HG02588 (cell line): ENCODE measurements at regions not wholly inside any gene's neighbourhood (a gene's known extent, or its start where the extent isn't known, plus 50 kb on each side); places are given as distances from the start of the nearest gene placed in this dataset.

Experiments
- ATAC-seq: cut with Tn5 transposase; IDR thresholded peaks from one replicate; pipeline ENCODE4 v1.9.1; 2021; ENCODE audit warnings: mild to moderate bottlenecking, moderate library complexity; ENCODE audit not compliant: unreplicated experiment

DNA sequence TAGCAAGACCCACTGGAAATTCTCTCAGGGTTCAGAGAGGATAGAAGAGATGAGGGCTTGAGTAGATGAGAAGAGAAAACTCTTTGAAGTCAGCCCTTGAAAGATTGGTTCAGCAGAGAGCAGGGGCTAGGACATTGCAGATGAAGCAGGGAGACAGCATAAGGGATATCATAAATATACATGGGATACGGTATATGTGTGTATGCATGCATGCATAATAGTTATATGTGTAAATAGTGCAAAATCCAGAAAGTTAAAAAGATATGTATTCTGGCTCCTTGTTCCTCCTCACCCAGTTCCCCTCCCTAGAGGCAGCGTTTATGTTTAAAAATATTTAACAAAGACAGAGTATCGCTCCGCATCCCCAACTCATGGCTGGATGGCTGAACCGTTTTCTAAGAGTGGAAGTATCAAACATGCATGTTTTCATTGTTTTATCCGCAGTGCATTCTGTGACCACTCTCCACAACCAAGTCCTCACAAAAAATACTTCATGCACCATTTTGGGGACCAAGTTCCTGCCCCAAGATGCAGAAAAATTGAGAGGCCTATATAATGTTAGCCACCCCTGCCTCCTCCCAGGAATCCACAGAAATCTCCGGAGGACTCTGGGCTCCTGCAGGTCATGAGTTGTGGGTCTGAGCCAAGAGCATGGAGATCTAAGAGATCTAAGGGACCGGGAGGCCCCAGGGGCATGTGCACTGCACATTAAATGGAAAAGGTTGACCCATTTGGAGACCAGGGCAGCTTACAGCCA is 119.5 kb downstream of the MTX3 start:
- ATAC-seq: no peak

DNA sequence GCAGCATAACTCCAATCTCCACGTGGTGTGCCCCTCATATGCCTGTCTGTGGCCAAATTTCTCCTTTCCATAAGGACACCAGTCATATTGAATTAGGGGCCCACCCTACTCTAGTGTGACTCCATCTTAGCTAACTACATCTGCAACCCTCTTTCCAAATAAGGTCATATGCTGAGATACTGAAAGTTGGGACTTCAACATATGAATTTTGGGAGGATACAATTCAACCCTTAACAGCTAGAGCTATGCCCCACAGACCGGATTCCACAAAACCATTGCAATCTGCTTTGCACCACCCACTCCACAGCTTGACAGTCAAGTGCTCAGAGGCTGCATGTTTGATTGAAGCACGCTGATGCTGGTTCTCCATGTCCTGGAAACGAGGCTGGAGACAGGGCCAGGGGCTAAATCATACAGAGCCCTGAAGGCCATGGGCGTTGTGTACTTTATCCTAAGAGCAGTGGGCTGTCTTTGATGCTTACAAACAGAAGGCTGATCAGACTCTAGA is 122.8 kb downstream of the MTX3 start:
- no peak for ATAC-seq

DNA sequence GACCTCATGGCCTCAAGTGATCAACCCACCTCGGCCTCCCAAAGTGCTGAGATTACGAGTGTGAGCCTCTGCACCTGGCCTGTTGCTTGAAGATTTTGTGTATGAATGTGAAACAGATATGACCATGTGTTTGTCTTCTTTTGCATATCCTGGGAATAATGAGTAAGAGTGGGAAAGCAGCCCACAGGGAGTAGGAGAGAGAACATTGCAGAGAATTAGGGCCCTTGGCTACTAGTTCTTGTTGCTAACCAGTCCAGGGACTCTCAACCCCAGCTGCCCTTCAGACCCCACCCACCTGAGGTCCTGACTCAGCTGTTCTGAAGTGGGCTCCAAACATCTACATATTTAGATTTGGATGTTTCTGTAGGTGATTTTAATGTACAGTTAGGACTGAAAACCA is 125.5 kb downstream of the MTX3 start:
- no peak for ATAC-seq

DNA sequence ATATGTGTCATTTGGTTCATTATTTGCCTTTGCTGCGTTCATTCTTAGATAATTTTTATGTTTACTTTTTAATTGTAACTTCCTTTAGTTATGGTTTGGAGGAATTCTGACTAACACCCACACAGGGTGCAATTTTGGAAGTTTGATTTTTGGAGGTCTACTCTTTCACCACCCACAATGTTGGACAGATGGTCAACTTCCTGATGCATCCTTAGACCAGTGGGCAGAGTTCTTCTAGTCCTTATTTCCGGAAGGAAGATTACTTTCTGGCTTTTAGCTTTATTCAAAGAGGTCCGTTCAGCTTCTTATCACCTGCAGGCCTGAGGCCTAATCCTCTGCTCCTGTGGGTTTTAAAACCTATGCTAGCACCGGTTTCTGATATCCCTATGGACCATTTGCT is 126.7 kb downstream of the MTX3 start:
- no peak for ATAC-seq

DNA sequence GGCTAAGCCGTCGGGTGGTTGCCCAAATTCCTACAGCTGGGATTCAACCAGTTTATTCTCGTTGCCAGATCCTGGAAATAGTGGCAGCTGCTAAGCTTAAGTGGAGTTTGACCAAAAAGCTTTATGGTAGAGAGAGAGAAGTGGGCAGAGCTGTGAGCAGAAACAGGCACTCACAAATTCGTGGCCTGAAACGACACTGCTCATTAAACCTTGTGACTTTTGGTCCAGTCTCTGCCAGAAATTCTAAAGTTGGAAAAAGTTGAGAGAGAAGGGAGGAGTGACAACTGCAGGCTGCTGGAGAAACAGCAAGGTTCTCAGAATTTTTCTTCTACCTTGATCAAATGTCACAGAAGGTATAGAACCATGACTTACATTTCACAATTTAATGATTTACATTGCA is 131.5 kb downstream of the MTX3 start:
- no peak for ATAC-seq

DNA sequence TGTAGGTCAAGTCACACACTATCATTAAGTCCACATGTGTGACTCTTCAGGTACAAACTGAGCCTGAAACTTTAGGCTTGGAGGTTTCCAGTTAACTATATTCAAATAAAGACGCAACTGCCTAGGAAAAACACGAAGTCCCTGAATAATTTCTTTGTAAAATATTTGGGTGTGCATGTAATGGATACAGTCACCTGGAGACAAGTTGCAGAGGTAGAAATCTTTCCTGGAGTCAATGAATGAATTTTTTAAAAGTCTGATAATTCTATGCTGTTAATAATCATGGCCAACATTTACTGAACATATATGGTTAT is 132.7 kb downstream of the MTX3 start:
- no peak for ATAC-seq

DNA sequence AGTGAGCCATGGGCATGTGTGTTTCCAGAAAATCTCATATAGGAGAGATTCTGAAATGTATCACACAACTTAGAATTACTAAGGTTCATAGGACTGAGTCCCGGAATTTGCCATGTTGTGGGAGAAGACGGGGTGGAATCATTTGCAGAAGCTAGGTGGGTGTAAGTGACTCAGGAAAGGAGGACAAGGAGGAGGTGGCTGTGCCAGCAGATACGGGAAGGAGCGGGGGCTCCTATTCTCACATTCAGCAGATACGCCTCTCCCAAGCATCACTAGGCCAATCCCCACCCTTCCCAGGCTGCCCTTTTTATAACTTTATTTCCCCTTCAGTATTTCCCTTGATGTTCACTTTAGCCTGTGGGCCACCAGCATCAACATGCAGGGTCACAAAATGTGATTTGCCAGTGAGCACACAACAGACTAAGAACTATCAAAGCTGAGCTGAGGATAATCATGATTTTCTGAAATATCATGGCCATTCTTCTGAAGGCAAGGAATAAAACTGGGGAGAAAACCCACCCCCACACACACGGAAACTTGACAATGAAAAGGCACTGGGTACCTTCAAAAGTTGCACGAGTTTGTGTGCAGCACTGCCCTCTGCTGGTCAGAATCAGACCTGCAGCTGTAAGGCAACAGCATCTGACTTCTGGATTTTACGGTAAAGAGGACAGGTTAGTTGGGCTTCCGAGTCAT is 133.2 kb downstream of the MTX3 start:
- ATAC-seq: peak; percentile 58

DNA sequence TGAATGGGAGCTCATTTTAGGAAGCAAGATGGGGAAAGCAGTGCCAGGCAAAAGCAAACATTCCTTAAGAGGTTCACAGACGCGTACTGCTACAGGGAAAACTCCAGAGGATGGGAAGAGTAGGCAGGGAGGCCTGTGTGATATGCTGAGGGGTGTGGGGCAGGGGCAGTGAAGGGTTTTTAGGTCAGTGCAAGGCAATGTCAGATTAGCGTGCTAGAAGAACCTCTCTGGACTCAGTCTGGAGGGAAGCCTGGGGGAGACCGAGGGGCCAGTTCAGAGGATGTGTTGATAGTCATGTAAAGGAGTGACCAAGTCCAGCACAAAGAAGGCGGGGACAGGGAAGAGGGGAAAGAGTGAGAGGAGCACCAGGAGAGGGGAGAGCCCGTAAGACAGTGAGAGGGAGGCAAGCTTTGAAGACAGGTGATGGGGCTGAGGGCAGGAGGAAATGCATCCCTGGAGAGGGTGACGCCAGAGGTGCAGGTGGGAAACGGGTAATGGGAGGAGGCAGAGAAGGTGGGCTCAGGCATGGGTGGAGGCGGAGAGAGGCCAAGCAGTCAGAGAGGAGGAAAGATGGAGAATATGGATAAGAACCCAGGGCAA is 134.5 kb downstream of the MTX3 start:
- ATAC-seq: no peak

DNA sequence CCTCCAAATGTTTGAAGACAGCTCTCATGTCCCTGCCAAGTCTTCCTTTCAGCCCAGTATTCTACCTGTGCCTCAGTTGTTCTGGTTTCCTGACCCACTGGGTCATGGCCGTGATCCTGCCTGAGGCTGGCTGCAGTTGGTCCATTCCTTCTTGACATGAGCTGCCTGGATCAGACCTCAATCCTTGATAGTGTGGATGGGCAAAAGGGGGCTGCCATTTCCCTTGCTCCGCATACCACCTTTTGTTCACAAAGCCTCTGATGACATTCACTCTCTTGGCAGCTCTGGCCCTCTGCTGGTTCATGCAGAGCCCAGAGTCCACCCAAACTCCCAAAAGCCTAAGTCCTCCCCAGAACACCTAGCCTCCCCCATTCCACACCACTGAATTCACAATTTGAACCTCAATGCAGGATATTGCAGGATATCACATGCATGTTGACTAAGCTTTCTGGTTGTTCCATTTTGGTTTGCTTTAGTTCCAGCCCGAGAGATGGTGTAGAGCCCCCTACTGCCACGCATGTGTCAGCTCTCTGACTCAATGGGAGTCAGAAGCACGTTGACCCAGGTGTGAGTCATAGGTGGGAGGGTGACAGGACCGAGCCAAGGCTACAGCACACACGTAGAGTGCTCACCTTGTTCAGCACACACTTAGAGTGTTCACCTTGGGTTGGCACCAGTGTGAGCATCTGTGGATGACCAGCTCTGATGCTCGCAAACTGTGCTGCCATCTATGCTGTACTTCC is 137.2 kb downstream of the MTX3 start:
- no peak for ATAC-seq

DNA sequence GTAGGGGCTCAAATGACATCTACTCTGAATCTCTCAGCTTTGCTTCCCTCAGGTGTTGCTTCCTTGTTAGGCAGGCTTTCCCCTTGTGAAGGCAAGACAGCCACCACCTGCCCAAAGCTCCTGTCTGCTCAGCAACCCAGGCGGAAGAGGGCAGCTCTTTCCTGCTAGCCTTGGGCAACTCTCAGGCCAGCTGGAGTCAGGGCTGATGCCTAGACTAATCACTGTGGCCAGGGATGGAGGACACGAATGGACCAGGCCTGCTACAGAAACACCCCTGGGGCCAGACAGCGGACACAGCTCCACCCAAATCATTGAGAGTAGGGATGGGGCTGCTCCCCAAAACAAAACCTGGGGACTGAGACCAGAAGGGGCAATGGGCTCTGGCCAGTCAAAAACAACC is 138.0 kb downstream of the MTX3 start:
- ATAC-seq: no peak

DNA sequence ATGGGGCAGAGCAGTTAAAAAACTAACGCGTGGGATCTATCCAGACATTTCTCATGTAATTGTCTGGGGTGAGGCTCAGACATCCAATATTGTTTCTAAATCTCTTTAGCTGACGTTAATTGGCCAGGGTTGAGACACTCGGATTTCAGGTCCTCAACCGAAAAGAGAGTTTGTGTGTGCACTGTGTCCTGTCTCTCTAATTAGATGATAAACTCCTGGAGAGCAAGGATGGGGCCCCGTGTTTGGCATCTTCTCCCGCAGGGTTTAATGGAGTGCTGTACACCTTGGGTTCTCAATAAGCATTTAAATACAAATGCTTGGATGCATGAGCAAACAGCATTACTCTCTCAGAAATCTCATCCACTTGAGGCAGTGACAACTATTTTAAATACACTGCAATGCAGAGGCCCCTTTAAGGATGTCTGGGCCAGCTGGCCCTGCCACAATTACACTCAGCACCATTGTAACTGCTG is 139.6 kb downstream of the MTX3 start:
- no peak for ATAC-seq

DNA sequence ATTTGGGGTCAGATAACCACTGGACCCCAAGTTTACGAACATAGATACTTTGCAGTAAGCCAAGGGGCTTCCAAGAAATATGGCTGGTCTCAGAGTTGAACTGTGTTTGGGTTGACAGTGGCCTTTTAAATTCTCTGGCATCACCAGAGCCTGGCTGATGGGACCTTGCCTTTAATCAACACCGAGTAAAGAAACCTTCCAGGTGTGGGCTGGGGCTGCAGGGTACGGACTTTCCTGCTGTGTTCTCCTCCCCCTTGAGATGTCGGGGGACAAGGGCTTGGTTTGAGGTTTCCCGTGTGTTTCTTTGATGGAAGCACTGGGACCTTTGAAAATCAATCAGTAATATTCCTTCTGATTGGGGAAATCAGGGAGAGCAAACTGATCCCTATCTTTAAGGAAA is 140.1 kb downstream of the MTX3 start:
- ATAC-seq: no peak

DNA sequence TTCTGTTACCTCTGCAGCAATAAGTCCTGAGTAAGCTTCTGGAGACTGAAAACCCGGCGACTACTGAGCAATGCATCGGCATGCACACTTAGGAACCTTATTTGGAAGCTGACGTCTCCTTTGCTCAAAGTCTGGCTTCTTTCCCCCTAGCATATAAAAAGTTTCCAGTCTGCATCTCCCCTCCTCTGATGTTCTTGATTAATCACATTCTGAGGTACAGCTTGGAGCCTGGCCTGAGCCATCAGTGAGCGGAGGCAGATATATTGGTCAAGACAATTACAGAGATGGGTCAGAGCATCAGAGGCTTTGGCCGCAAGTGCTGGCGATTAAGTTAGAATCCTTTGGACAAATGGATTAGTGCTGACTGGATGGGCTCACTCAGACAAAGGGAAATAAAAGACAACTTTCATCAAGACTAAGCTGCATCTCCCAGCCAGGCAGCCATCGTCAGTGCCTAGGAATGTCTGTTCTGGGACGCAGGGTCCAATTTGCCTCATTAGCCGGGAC is 140.7 kb downstream of the MTX3 start:
- ATAC-seq: no peak

DNA sequence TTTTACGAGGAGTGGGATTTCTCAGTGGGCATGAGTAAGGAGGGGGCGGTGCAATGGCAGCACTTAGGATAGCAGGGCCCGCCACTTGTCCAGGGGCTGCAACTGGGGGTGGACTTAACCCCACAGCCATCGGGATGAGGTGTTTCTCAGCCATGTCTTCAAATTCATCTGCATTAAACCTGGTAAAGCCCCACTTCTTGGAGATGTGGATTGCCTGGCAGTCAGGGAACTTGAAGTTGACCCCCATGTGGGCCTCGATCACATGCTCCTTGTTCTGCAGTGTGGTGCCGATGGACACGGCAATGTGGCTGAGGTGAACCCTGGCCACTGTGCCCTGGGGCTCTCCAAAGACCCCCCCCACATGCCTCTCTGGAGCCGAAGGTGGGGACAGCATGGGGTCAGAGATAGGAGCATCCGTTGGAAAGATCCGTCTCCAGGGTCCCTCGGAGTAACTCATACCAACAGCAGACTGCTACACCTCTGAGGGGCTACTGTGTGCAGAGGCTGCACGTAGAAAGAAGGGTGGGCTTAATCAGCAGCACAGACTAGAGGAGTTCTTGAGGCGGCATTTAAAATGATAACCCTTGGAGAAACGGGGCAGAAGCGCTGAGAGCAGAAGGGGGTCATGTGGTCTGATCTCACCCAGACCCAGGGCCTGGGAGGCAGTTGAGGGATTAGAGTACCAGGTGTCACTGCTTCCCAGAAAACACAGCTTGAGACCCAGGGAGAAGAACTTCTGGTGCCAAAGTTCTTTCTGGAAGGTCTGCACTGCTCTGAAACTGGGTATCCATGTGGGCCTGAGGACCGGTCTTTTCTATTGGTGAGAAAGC is 141.4 kb downstream of the MTX3 start:
- ATAC-seq: no peak
